ENCODE measurements at regions not wholly inside any gene's neighbourhood (a gene's known extent, or its start where the extent isn't known, plus 50 kb on each side); places are given as distances from the start of the nearest gene placed in this dataset.

DNA sequence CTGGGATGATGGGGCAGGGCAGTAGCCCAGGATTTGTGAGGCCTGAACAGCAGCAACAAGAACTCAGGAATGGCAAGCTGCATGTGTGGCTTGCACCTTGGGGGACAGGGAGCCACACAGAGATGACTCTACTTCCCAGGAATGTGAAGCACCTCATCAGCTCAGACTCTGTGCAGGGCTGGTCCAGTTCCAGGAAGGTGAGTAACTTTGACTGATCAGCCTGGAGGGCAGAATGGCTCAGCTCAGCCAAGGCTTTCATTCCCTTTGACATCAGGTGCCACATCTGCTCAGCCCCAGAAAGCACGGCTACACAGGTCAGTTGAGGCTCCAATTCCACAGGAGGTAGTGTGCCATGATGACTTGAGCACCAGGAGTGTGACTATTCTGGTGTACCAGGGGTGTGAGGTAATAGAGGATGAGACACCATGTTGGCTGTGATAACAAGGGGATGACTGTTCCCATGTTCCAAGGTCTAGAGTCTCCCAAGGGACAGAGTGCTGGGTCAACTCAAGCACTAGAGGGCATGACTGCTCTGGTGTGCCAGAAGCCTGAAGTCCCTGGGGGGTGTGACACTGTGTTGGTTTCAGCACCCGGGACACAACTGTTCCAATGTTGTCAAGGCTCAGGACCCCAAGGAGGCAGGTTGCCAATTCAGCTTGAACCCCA is 625.8 kb upstream of the ADGRL2 start:
- H3K4me1 Mint-ChIP-seq (ENCODE audit: low read depth) = no peaks in the 10 kb centered on the region
- H3K27me3 Mint-ChIP-seq (ENCODE audit: low read depth) = no peaks in the 10 kb centered on the region
- no peak overlapping the region for H3K4me3 Mint-ChIP-seq
- H3K36me3 Mint-ChIP-seq (ENCODE audit: low read depth) = no peaks in the 10 kb centered on the region
- H3K9me3 Mint-ChIP-seq = peaks cover 15% of the 10 kb centered on the region
- H3K27ac Mint-ChIP-seq = no peak overlapping the region

DNA sequence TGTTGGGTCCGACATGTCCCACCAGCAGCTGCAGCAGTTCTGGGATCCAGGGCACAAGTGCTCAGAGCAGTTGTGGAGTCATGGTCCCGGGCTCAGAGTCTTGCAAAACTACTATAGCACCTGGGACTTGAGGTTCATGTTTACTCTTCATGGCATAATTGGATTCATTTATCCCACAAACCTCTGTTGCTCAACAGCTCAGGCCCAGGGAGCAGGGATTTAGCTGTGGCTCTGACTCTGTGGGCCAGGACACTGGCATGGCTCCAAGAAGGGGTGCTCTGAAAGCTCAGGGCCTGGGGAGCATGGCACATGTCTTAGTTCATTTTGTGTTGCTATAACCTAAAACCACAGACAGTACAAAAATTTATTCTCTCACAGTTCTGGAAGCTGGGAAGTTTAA is 626.7 kb upstream of the ADGRL2 start:
- Mint-ChIP-seq H3K9me3 (peaks cover 15% of the 10 kb centered on the region), H3K27ac (no peak overlapping the region), H3K4me3 (no peak overlapping the region), H3K36me3 (ENCODE audit: low read depth) (no peaks in the 10 kb centered on the region), H3K4me1 (ENCODE audit: low read depth) (no peaks in the 10 kb centered on the region), H3K27me3 (ENCODE audit: low read depth) (no peaks in the 10 kb centered on the region)

DNA sequence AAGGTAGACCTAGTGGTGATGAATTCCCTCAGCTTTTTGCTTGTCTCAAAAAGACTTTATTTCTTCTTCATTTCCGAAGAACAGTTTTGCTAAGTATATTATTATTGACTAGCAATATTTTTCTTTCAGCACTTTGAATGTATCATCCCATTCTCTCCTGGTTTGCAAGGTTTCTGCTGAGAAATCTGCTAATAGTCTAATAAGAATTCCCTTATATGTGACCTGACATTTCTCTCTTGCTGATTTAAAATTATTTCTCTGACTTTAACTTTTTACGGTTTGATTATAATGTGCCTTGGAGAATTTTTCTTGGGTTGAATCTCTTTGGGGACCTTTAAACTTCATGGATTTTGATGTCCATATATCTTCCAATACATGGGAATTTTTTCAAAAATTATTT is 628.3 kb upstream of the ADGRL2 start:
- Mint-ChIP-seq H3K9me3 (peaks cover 13% of the 10 kb centered on the region), H3K27me3 (ENCODE audit: low read depth) (no peaks in the 10 kb centered on the region), H3K27ac (no peak overlapping the region), H3K4me1 (ENCODE audit: low read depth) (no peaks in the 10 kb centered on the region), H3K4me3 (no peak overlapping the region), H3K36me3 (ENCODE audit: low read depth) (no peaks in the 10 kb centered on the region)

DNA sequence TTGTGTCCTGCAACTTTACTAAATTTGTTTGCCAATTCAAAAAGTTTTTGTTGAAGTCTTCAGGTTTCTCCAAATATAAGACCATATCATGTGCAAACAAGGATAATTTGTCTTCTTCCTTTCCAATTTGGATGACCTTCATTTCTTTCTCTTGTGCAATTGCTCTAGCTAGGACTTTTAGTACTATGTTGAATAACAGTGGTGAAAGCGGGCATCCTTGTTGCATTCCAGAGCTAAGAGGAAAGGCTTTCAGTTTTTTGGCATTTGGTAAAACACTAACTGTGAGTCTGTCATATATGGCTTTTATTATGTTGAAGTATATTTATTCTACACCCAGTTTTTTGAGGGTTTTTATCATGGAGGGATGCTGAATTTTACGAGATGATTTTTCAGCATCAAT is 630.0 kb upstream of the ADGRL2 start:
- Mint-ChIP-seq H3K27ac (no peak overlapping the region), H3K4me1 (ENCODE audit: low read depth) (no peaks in the 10 kb centered on the region), H3K9me3 (peaks cover 10% of the 10 kb centered on the region), H3K36me3 (ENCODE audit: low read depth) (no peaks in the 10 kb centered on the region), H3K4me3 (no peak overlapping the region), H3K27me3 (ENCODE audit: low read depth) (no peaks in the 10 kb centered on the region)

DNA sequence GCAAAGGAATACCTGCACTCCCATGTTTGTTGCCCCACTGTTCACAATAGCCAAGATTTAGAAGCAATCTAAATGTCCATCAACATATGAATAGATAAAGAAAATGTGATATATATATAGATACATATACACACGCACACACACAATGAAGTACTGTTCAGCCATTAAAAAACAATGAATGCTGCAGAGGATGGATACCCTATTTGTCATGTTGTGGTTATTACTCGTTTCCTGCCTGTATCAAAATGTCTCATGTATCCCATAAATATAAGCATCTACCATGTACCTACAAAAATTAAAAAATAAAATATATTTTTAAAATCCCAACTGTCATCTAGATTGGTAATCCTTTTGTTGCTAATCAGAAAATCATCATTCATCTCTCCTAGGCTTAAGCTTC is 634.8 kb upstream of the ADGRL2 start:
- no peaks in the 10 kb centered on the region for H3K4me1 Mint-ChIP-seq (ENCODE audit: low read depth)
- peaks cover 3% of the 10 kb centered on the region for H3K9me3 Mint-ChIP-seq
- no peak overlapping the region for H3K4me3 Mint-ChIP-seq
- no peaks in the 10 kb centered on the region for H3K27me3 Mint-ChIP-seq (ENCODE audit: low read depth)
- no peaks in the 10 kb centered on the region for H3K36me3 Mint-ChIP-seq (ENCODE audit: low read depth)
- H3K27ac Mint-ChIP-seq = no peak overlapping the region

DNA sequence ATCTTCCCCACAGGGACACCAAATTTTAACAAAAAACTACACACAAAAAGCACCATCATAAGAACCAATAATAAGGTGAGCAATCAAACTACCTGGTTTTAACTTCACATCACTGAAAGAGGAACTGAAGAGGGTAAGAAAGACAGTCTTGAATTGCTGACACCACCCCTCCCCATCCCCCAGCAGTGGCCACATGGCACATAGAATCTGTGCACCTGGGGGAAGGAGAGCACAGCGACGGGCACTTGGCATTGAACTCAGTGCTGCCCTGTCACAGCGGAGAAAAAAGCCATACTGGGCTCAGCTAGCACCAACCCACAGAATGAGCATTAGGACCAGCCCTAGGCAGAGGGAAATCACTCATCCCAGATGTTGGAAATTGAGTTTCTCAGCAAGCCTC is 640.0 kb upstream of the ADGRL2 start:
- Mint-ChIP-seq H3K4me1 (ENCODE audit: low read depth) (no peaks in the 10 kb centered on the region), H3K36me3 (ENCODE audit: low read depth) (no peaks in the 10 kb centered on the region), H3K4me3 (no peak overlapping the region), H3K27me3 (ENCODE audit: low read depth) (no peaks in the 10 kb centered on the region), H3K9me3 (no peaks in the 10 kb centered on the region), H3K27ac (no peak overlapping the region)

DNA sequence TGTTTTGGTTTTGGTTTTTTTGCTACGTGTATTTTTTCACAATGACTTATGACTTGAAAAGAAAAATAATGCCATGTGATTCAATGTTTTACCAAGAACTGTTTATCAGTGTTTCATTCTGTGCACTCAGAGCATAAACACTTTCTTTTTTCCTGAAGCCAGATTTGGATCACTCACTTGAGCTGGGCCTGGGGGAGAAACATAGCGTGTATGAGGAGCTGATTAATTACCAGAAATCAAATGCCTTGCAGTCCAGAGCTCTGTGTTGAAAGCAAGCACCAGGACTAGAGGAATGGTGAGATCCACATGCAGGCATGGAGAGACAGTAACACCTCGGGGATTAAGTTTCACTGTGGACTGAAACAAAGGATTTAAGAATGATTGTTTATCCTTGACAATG is 642.1 kb upstream of the ADGRL2 start:
- Mint-ChIP-seq H3K4me3 (no peak overlapping the region), H3K27me3 (ENCODE audit: low read depth) (no peaks in the 10 kb centered on the region)

DNA sequence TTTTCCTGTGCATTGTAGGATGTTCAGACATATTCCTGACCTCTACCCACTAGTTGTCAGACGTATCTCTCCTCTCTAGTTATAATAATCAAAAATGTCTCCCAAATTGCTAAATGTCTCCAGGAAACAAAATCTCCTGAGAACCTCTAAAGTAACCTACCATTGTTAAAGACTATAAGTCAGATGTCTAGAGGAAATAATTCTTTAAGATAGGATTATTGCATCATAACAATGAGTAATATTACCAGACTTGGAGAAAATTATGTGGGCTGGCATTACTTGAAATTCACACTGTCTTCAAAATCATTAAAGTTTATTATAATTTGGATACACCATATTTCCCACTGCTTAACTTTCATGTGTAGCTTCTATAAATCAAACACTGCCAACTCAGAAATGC is 643.0 kb upstream of the ADGRL2 start:
- Mint-ChIP-seq H3K4me1 (ENCODE audit: low read depth) (no peaks in the 10 kb centered on the region), H3K4me3 (no peak overlapping the region), H3K27ac (no peak overlapping the region), H3K36me3 (ENCODE audit: low read depth) (no peaks in the 10 kb centered on the region), H3K27me3 (ENCODE audit: low read depth) (no peaks in the 10 kb centered on the region), H3K9me3 (no peaks in the 10 kb centered on the region)

More for the DNA sequence above, 642.1 kb upstream of the ADGRL2 start:
- no peak overlapping the region for H3K27ac Mint-ChIP-seq
- H3K4me1 Mint-ChIP-seq (ENCODE audit: low read depth) = no peaks in the 10 kb centered on the region
- no peaks in the 10 kb centered on the region for H3K36me3 Mint-ChIP-seq (ENCODE audit: low read depth)
- H3K9me3 Mint-ChIP-seq = no peaks in the 10 kb centered on the region

DNA sequence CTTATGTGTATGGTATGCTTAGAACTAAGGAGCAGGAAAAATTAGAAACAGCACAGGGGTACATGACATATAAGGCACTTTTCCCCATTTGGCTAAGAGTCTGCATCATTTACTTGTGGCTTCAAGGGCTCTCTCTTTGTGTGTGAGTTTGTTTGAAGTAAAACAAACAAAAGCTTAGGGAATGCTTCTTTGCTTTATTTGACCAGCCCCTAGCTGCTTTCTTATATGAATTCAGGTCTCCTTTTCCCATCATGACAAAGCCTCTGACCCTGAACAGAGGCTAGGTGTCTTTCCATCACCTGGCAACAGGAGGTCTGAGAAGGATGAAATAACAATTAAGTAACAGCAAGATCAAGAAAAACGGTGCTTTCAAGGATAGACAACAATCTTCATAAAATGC is 643.8 kb upstream of the ADGRL2 start:
- Mint-ChIP-seq H3K36me3 (ENCODE audit: low read depth) (no peaks in the 10 kb centered on the region), H3K4me3 (no peak overlapping the region), H3K4me1 (ENCODE audit: low read depth) (no peaks in the 10 kb centered on the region), H3K9me3 (peaks cover 3% of the 10 kb centered on the region), H3K27me3 (ENCODE audit: low read depth) (no peaks in the 10 kb centered on the region), H3K27ac (no peak overlapping the region)

DNA sequence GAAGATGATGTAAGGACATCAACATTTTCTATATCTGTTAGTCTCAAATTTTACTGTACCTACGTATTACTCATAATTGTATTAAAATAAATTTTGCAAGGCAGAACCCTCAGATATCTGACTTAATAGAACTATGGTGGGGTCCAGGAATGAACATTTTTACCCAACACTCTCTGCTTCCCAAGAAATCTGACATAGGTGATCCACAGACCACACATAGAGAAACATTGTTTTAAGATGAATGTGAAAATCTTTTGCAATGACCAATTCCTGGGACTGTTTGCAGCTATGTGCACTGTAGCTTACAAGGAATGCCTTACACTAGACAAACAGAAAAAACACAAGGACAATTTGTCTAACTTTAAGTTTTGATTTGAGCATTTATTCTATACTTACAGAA is 645.6 kb upstream of the ADGRL2 start:
- Mint-ChIP-seq H3K4me3 (no peak overlapping the region), H3K4me1 (ENCODE audit: low read depth) (no peaks in the 10 kb centered on the region), H3K27me3 (ENCODE audit: low read depth) (no peaks in the 10 kb centered on the region), H3K9me3 (peaks cover 7% of the 10 kb centered on the region), H3K36me3 (ENCODE audit: low read depth) (no peaks in the 10 kb centered on the region), H3K27ac (no peak overlapping the region)

DNA sequence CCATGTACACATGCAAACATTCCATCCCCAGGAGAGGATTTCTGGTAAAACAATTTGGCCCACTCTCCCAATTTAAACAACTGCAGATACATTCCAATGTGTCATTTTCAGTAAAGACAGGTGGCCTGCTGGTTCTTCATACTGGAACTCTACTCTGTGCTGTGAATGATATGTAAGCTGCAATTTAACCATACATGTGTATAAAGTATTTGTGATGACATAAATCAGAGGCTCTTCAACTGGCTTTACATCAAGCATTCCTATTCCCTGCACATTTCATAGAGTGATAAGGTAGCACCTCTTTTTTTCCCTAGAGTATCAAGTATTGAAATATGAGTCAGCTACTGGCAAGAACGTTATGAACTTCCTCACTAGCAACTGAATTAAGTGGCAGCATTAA is 649.5 kb upstream of the ADGRL2 start:
- Mint-ChIP-seq H3K4me1 (ENCODE audit: low read depth) (no peaks in the 10 kb centered on the region), H3K27ac (no peak overlapping the region), H3K36me3 (ENCODE audit: low read depth) (no peaks in the 10 kb centered on the region), H3K27me3 (ENCODE audit: low read depth) (no peaks in the 10 kb centered on the region), H3K9me3 (peaks cover 7% of the 10 kb centered on the region), H3K4me3 (no peak overlapping the region)

DNA sequence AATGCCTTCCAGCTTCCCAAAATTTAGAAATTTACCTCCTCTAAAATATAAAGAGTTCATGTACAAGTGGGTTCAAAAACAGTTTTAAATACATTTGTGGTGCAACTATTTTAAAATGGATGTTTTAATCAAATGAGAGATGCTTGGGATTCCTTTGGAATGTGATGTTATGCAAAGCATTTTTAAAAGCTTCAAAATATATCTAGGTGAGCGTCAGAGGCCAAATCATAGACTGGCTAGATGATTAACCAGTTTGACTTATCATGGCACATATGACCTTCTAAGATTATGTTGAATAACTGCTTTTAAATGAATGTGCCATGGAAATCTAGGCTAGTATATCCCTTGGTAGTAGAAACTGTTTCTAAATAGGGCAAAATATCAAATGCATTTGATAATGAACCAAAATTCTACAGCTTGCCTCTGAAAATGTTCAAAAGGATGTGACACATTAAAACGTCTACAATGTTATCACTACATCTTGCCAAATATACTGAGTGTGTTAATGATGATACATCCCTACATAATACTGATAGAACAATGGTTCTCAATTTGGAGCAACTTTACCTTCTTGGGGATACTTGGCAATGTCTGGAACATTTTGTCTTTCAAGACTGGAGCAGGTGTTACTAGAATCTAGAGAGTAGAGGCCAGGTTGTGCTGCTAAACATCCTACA is 650.9 kb upstream of the ADGRL2 start:
- Mint-ChIP-seq H3K36me3 (ENCODE audit: low read depth) (no peaks in the 10 kb centered on the region), H3K27ac (no peak overlapping the region), H3K27me3 (ENCODE audit: low read depth) (no peaks in the 10 kb centered on the region), H3K4me1 (ENCODE audit: low read depth) (no peaks in the 10 kb centered on the region), H3K4me3 (no peak overlapping the region), H3K9me3 (peaks cover 7% of the 10 kb centered on the region)

DNA sequence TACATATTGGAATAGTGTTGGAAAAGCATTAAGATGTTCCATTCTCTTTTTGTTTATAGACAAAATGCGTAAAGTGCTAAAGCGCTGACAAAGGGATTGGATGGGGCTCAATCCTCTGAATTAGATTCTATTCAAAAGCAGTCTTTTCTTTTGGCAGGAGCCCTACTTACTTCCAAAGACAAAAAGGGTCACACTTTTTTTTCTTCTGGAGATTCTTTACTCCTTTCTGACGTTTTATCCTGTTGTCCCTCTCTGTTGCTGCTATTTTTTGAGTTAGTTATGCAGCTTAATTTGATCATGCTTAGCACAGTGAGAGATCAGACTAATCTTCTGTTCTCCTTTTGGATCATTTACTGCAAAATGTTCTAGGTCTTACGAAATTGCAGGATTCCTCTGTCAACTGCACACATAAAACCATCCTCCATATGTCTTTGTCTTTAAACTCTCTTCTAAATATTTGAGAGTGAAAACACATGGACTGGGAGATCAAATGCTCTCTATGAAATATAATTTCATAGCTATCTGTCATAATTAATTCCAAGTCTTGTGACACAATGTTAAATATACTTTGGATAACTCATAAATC is 656.4 kb upstream of the ADGRL2 start:
- Mint-ChIP-seq H3K4me3 (no peak overlapping the region), H3K36me3 (ENCODE audit: low read depth) (no peaks in the 10 kb centered on the region), H3K27ac (no peak overlapping the region), H3K27me3 (ENCODE audit: low read depth) (no peaks in the 10 kb centered on the region), H3K4me1 (ENCODE audit: low read depth) (no peaks in the 10 kb centered on the region), H3K9me3 (peaks cover 5% of the 10 kb centered on the region)

DNA sequence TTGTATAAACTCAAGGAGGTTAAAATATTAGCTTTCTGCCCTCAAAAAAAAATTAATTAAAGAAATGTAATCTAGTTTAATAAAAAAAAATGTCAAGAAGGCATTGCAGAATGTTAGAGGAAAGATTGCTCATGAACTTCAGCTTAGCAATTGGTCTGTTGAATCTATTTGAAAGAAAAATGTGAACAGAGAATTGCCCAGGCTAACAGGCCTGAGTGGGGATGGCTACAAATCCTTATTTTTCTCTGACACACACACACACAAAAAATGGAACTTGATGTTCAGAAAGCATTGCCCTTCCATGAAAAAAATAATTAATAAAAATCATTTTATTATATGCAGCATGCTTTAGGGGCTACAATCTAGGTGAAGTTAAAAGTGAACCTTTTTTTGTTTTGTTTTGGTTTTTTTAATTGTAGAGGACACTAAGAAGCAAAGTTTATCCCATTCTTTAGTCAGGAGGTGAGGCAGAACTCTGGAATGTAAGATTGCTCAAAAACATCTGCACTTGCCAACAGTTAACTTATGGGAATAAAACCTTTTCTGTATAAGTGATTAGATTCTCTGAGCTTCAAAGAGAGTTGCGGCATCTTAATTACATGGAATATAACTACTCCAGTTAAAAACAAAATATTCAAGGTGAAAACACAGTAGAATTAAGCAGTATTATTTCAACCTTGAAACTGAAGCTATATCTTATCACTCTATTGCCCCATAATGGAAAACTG is 658.5 kb upstream of the ADGRL2 start:
- no peak overlapping the region for H3K27ac Mint-ChIP-seq

DNA sequence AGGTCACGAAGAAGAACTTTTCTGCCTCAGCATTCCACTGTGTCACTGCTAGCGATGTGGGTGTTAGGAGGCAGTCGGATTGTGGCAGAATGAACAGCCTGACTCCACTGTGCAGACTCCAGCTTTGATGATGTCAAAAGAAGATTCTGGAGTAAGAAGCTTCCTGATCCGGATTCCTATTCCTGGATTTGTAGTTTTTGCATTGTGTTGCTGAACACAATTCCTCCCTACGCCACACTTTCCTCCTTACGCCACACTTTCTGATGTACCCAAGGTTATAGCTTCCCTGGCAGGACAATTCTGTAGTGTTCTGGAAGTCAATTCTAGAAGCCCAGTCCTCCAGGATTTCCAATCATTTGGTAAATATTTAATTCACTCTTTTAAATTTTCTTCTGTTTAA is 665.2 kb upstream of the ADGRL2 start:
- H3K9me3 Mint-ChIP-seq = peaks cover 5% of the 10 kb centered on the region
- H3K27me3 Mint-ChIP-seq (ENCODE audit: low read depth) = no peaks in the 10 kb centered on the region
- no peak overlapping the region for H3K27ac Mint-ChIP-seq
- H3K4me1 Mint-ChIP-seq (ENCODE audit: low read depth) = no peaks in the 10 kb centered on the region
- no peak overlapping the region for H3K4me3 Mint-ChIP-seq
- no peaks in the 10 kb centered on the region for H3K36me3 Mint-ChIP-seq (ENCODE audit: low read depth)

More for the DNA sequence above, 658.5 kb upstream of the ADGRL2 start:
- H3K4me1 Mint-ChIP-seq (ENCODE audit: low read depth) = no peaks in the 10 kb centered on the region
- no peak overlapping the region for H3K4me3 Mint-ChIP-seq
- H3K27me3 Mint-ChIP-seq (ENCODE audit: low read depth) = no peaks in the 10 kb centered on the region
- H3K36me3 Mint-ChIP-seq (ENCODE audit: low read depth) = no peaks in the 10 kb centered on the region
- H3K9me3 Mint-ChIP-seq = peaks cover 5% of the 10 kb centered on the region

Measured in T-helper 1 cell treated with Interleukin-12 subunit alpha and Interleukin-12 subunit beta and Interleukin-4 antibody, amounts not matched to agents 30 μg/mL and 1 μg/mL, for 36 hours (primary cell).